ENCODE measurements at regions not wholly inside any gene's neighbourhood (a gene's known extent, or its start where the extent isn't known, plus 50 kb on each side); places are given as distances from the start of the nearest gene placed in this dataset.

- TF ChIP-seq ZNF462 (CRISPR knock-in tag; IDR thresholded peaks at IDR 0.05) (no peak), NANOG (IDR thresholded peaks at IDR 0.05; ENCODE audit: borderline replicate concordance) (no peak)
Measured at GRCh38 chr1:220473440-220473839, 54.5 kb upstream of the MARK1 start (continued).

GRCh38 chr1:220462752-220463151 is 65.2 kb upstream of the MARK1 start:
- no peak overlapping the region for H3K4me3 Mint-ChIP-seq
- TF ChIP-seq POLR2AphosphoS5 (IDR thresholded peaks at IDR 0.05; ENCODE audit: low read depth) = no peak
- no peak overlapping the region for H3K27ac Mint-ChIP-seq
- DNase-seq (ENCODE audit: low spot score) = peak; percentile 60
- 0 out of 2 replicates have a peak, but pooled peaks cover 4% of the 10 kb centered on the region for H3K9me2 ChIP-seq (ENCODE audit: insufficient read depth)
- H2AFZ ChIP-seq = peak overlapping the region; percentile 88; the same call in 1 of the 2 replicates
- peaks cover 9% of the 10 kb centered on the region for H3K27me3 Mint-ChIP-seq (ENCODE audit: insufficient read depth, low read depth, poor library complexity)
- no peak overlapping the region for H3K27ac ChIP-seq (ENCODE audit: low read depth)
- H3K9me3 Mint-ChIP-seq = peaks cover 31% of the 10 kb centered on the region
- no peaks in the 10 kb centered on the region for H3K4me1 ChIP-seq (ENCODE audit: insufficient read depth)
- ATAC-seq = peak; percentile 92
- no peaks in the 10 kb centered on the region for H3F3A ChIP-seq (replicated peaks; ENCODE audit: low read depth)
- no peaks in the 10 kb centered on the region for H3K79me2 ChIP-seq (replicated peaks; ENCODE audit: insufficient read depth)
- H3K4me1 Mint-ChIP-seq = peaks cover 3% of the 10 kb centered on the region
- no peaks in the 10 kb centered on the region for H3K27me3 ChIP-seq (ENCODE audit: insufficient read depth)
- H3K36me3 ChIP-seq (ENCODE audit: insufficient read depth) = no peaks in the 10 kb centered on the region
- no peak overlapping the region for H3K4me2 ChIP-seq
- no peaks in the 10 kb centered on the region for H4K20me1 ChIP-seq (replicated peaks; ENCODE audit: insufficient read depth)
- H3K36me3 Mint-ChIP-seq (ENCODE audit: low read depth) = peaks cover 20% of the 10 kb centered on the region
- no peak overlapping the region for H3K4me3 ChIP-seq

- Histone ChIP-seq H4K20me1 (replicated peaks; ENCODE audit: insufficient read depth) (no peaks in the 10 kb centered on the region), H3K79me2 (replicated peaks; ENCODE audit: insufficient read depth) (no peaks in the 10 kb centered on the region), H3K9me2 (ENCODE audit: insufficient read depth) (peaks cover 11% of the 10 kb centered on the region), H3K4me1 (ENCODE audit: insufficient read depth) (no peaks in the 10 kb centered on the region), H3K27me3 (ENCODE audit: insufficient read depth) (no peaks in the 10 kb centered on the region), H3K4me3 (no peak overlapping the region), H3F3A (replicated peaks; ENCODE audit: low read depth) (no peaks in the 10 kb centered on the region), H2AFZ (no peak overlapping the region), H3K27ac (ENCODE audit: low read depth) (no peak overlapping the region), H3K4me2 (no peak overlapping the region), H3K36me3 (ENCODE audit: insufficient read depth) (no peaks in the 10 kb centered on the region)
- Mint-ChIP-seq H3K27ac (no peak overlapping the region), H3K36me3 (ENCODE audit: low read depth) (peaks cover 4% of the 10 kb centered on the region; the same call in 1 of the 3 replicates), H3K27me3 (ENCODE audit: insufficient read depth, low read depth, poor library complexity) (peaks cover 2% of the 10 kb centered on the region), H3K9me3 (peaks cover 5% of the 10 kb centered on the region; the same call in 2 of the 3 replicates), H3K4me3 (no peak overlapping the region), H3K4me1 (peaks cover 5% of the 10 kb centered on the region)
- DNase-seq (ENCODE audit: low spot score) (no peak), ATAC-seq (no peak)
- TF ChIP-seq ZNF462 (CRISPR knock-in tag; IDR thresholded peaks at IDR 0.05) = no peak
- no peak for TF ChIP-seq CREB1 (CRISPR knock-in tag; IDR thresholded peaks at IDR 0.05; ENCODE audit: low read depth)
- TF ChIP-seq ZNF331 (CRISPR knock-in tag; IDR thresholded peaks at IDR 0.05; ENCODE audit: low read depth) = no peak
- TF ChIP-seq POLR2AphosphoS5 (IDR thresholded peaks at IDR 0.05; ENCODE audit: low read depth) = no peak
Measured at GRCh38 chr1:220458936-220459335, 69.0 kb upstream of the MARK1 start.

All from GM23338 (cell line).